ENCODE measurements at regions not wholly inside any gene's neighbourhood (a gene's known extent, or its start where the extent isn't known, plus 50 kb on each side); places are given as distances from the start of the nearest gene placed in this dataset.

DNA sequence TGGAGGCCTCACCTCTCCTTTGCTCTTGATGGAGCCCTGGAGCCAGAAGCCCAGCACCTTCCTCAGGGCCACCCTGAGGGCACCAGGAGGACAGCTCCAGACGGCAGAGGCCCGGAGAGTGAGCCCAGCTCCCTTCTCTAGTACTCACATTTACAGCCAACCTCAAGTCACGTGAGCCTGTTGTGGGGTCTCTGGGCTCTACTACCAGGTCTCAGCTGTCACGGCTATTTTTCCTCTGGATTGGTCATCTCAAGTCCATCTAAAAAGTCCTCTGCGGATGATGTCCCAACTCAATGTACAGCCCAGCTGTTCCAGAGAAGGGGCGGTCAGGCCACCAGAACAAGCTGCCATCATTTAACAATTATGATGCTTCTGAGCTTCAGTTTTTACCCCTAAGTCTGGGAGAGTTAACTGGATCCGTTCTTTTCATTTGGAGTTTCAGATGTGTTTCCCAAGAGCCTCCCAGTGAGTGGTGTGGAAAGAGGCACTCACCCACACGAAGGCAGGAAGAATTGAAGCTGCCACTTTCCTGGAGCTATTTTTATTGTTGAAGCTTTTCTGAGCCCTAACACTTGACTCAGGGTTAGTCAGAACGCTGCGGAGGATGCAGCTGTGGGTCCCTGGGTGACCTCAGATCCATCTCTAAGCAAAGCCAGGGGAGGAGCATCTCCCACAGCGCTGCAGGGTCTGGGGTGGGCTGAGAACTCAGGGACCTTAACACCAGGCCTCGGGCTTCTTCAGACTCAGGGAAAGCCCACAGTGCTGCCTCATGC is 143.5 kb upstream of the UBL3 start:
- Histone ChIP-seq H3K4me2 (replicated peaks; ENCODE audit: low read depth, low read length, poor library complexity, severe bottlenecking) (no peak overlapping the region), H3K9ac (ENCODE audit: low read length) (no peak overlapping the region), H3K36me3 (replicated peaks in 1 of 2; ENCODE audit: control extremely low read depth in 1 of 2, control insufficient read depth in 1 of 2, extremely low read depth in 1 of 2, insufficient read depth in 2 of 2, low read length in 1 of 2) (no peaks in the 10 kb centered on the region), H3K4me3 (ENCODE audit: control extremely low read depth in 1 of 5, extremely low read depth in 1 of 5, insufficient read depth in 1 of 5, low read depth in 2 of 5, low read length in 4 of 5) (no peak overlapping the region), H3K27ac (ENCODE audit: low read length in 2 of 2) (no peak overlapping the region), H4K20me1 (ENCODE audit: control insufficient read depth, insufficient read depth, low read length, poor library complexity, severe bottlenecking) (no peaks in the 10 kb centered on the region), H3K9me3 (ENCODE audit: control extremely low read depth in 1 of 3, control insufficient read depth in 2 of 3, insufficient read depth in 1 of 3, low read length in 2 of 3) (peaks cover 0 to 7% (median 0%) of the 10 kb centered on the region in 3 donors), H3K4me1 (ENCODE audit: control insufficient read depth in 2 of 2, insufficient read depth in 2 of 2, low read length in 2 of 2) (no peaks in the 10 kb centered on the region), H3K27me3 (replicated peaks in 1 of 4; ENCODE audit: control extremely low read depth in 1 of 4, control insufficient read depth in 3 of 4, insufficient read depth in 4 of 4, low read length in 3 of 4) (no peaks in the 10 kb centered on the region), H2AFZ (ENCODE audit: insufficient read depth, low read depth, low read length, poor library complexity, severe bottlenecking) (no peak overlapping the region), H3K79me2 (ENCODE audit: control insufficient read depth, insufficient read depth, low read length) (no peaks in the 10 kb centered on the region)
- no peak overlapping the region for H3K27ac Mint-ChIP-seq
- POLR2A ChIA-PET = no interaction called here
- H3K4me3 Mint-ChIP-seq = no peak overlapping the region
- no peaks in the 10 kb centered on the region for H3K4me1 Mint-ChIP-seq
- ATAC-seq (ENCODE audit: low read depth) (no peak), DNase-seq (no peak)
- WGBS (ENCODE audit: insufficient coverage) = 34% methylated on average over 11 of the region's 12 CpGs
- no peaks in the 10 kb centered on the region for H3K9me3 Mint-ChIP-seq (ENCODE audit: insufficient read depth)
- H3K27me3 Mint-ChIP-seq = peaks cover 6% of the 10 kb centered on the region
- CTCF ChIA-PET = no interaction called here
- intact Hi-C loops (cut with micrococcal nuclease) = no loop called here
- TF ChIP-seq EZH2 (IDR thresholded peaks at IDR 0.05; ENCODE audit: borderline replicate concordance, insufficient read depth, low read depth, low read length, poor library complexity, severe bottlenecking) = no peak
- TF ChIP-seq, protein P1, sequence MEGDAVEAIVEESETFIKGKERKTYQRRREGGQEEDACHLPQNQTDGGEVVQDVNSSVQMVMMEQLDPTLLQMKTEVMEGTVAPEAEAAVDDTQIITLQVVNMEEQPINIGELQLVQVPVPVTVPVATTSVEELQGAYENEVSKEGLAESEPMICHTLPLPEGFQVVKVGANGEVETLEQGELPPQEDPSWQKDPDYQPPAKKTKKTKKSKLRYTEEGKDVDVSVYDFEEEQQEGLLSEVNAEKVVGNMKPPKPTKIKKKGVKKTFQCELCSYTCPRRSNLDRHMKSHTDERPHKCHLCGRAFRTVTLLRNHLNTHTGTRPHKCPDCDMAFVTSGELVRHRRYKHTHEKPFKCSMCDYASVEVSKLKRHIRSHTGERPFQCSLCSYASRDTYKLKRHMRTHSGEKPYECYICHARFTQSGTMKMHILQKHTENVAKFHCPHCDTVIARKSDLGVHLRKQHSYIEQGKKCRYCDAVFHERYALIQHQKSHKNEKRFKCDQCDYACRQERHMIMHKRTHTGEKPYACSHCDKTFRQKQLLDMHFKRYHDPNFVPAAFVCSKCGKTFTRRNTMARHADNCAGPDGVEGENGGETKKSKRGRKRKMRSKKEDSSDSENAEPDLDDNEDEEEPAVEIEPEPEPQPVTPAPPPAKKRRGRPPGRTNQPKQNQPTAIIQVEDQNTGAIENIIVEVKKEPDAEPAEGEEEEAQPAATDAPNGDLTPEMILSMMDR (IDR thresholded peaks at IDR 0.05) = no peak

DNA sequence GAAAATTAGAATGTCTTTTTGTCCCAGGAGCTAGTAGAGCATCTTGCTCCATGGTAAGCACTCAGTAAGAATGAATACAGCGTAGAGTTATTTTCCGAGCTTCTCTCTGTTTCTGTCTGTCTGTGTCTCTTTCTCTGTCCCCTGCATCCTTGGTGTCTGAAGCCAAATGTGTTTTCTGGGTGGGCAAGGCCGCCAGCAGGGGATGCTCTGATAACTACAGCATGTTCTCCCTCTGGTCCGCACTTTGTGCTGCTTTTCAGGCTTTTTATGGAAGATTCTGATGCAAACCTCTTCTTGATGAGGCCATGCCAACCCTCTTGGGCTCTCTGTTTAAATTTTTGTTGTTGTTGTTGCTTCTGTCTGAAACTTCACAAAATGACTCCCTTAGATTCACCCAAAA is 142.8 kb upstream of the UBL3 start:
- no peaks in the 10 kb centered on the region for H3K4me1 Mint-ChIP-seq
- H3K27me3 Mint-ChIP-seq = peaks cover 8% of the 10 kb centered on the region
- Histone ChIP-seq H3K36me3 (replicated peaks in 1 of 2; ENCODE audit: control extremely low read depth in 1 of 2, control insufficient read depth in 1 of 2, extremely low read depth in 1 of 2, insufficient read depth in 2 of 2, low read length in 1 of 2) (no peaks in the 10 kb centered on the region), H3K4me1 (ENCODE audit: control insufficient read depth in 2 of 2, insufficient read depth in 2 of 2, low read length in 2 of 2) (no peaks in the 10 kb centered on the region), H3K9ac (ENCODE audit: low read length) (no peak overlapping the region), H3K4me3 (ENCODE audit: control extremely low read depth in 1 of 5, extremely low read depth in 1 of 5, insufficient read depth in 1 of 5, low read depth in 2 of 5, low read length in 4 of 5) (no peak overlapping the region), H4K20me1 (ENCODE audit: control insufficient read depth, insufficient read depth, low read length, poor library complexity, severe bottlenecking) (no peaks in the 10 kb centered on the region), H3K27me3 (replicated peaks in 1 of 4; ENCODE audit: control extremely low read depth in 1 of 4, control insufficient read depth in 3 of 4, insufficient read depth in 4 of 4, low read length in 3 of 4) (no peaks in the 10 kb centered on the region), H3K9me3 (ENCODE audit: control extremely low read depth in 1 of 3, control insufficient read depth in 2 of 3, insufficient read depth in 1 of 3, low read length in 2 of 3) (peaks cover 1 to 14% (median 3%) of the 10 kb centered on the region in 3 donors), H2AFZ (ENCODE audit: insufficient read depth, low read depth, low read length, poor library complexity, severe bottlenecking) (no peak overlapping the region), H3K4me2 (replicated peaks; ENCODE audit: low read depth, low read length, poor library complexity, severe bottlenecking) (no peak overlapping the region), H3K79me2 (ENCODE audit: control insufficient read depth, insufficient read depth, low read length) (no peaks in the 10 kb centered on the region), H3K27ac (ENCODE audit: low read length in 2 of 2) (no peak overlapping the region)
- no peak for ATAC-seq (ENCODE audit: low read depth)
- no peak for DNase-seq
- no peak overlapping the region for H3K27ac Mint-ChIP-seq
- CTCF ChIA-PET = no interaction called here
- TF ChIP-seq EZH2 (IDR thresholded peaks at IDR 0.05; ENCODE audit: borderline replicate concordance, insufficient read depth, low read depth, low read length, poor library complexity, severe bottlenecking) = no peak
- TF ChIP-seq, protein P1 (IDR thresholded peaks at IDR 0.05) = no peak
- 96% methylated on average over 4 of the region's 4 CpGs for WGBS (ENCODE audit: insufficient coverage)
- intact Hi-C loops (cut with micrococcal nuclease) = no loop called here
- no peak overlapping the region for H3K4me3 Mint-ChIP-seq
- peaks cover 1% of the 10 kb centered on the region for H3K9me3 Mint-ChIP-seq (ENCODE audit: insufficient read depth)
- POLR2A ChIA-PET = no interaction called here

Data from B cell (primary cell).